H7 (cell line): ENCODE measurements at regions not wholly inside any gene's neighbourhood (a gene's known extent, or its start where the extent isn't known, plus 50 kb on each side); places are given as distances from the start of the nearest gene placed in this dataset.

Experiments used
- DNase-seq: peaks from one replicate; pipeline ENCODE4 v3.0.0; 2012
- H3K27me3 ChIP-seq: 2 replicates; pipeline ENCODE4 v1.6.0; 2011; ENCODE audit warnings: mild to moderate bottlenecking, low read length; ENCODE audit not compliant: control insufficient read depth, insufficient read depth
- H3K36me3 ChIP-seq: replicated peaks from 2 replicates; pipeline ENCODE4 v1.5.1; 2011; ENCODE audit warnings: low read length; ENCODE audit not compliant: control insufficient read depth, insufficient read depth
- H3K4me3 ChIP-seq: 2 replicates; pipeline ENCODE4 v1.5.1; 2011; ENCODE audit warnings: low read depth, mild to moderate bottlenecking, control low read depth, low read length, moderate library complexity; ENCODE audit not compliant: insufficient read depth

DNA sequence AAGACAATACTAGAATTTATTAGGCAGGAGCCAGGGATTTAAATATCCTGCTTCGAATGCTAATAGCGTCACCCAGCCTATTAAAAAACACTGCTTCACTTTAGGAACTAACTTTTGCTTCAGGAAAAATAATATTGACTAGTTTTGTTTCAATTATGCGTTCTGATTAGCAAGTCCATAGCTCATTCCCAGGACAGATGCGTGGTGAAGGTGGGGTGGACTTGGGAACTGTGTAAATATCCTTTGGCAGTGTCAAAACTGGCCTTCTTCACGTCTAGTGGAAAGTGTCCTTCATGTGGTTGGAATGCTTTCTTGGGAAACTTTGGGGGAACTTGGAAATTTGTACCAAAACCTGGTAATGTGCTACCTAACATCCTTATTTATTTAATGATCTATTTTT, 474.8 kb upstream of the NOVA1 start:
- Histone ChIP-seq H3K27me3 (no peaks in the 10 kb centered on the region), H3K36me3 (no peaks in the 10 kb centered on the region), H3K4me3 (no peak overlapping the region)
- no peak for DNase-seq

DNA sequence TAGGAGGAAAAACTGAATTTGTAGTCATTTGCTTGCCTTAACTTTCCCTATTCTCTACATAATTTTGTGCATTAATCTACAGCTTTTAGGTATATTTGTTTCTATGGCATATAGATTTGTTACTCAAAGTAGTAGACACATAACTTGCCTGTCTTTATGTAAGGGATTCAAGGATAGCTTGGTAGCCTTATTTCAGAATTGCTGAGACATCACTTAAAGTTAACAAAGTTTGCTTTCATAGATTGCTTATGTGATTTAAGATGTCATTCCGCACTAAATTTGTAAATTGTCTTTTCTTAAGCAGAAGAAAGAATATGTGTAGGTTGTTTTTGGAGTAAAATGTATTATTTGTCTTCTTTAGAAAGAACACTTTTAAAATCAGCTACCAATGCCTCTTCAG, 477.7 kb upstream of the NOVA1 start:
- H3K27me3 ChIP-seq = no peaks in the 10 kb centered on the region
- DNase-seq = no peak
- no peak overlapping the region for H3K4me3 ChIP-seq
- no peaks in the 10 kb centered on the region for H3K36me3 ChIP-seq

DNA sequence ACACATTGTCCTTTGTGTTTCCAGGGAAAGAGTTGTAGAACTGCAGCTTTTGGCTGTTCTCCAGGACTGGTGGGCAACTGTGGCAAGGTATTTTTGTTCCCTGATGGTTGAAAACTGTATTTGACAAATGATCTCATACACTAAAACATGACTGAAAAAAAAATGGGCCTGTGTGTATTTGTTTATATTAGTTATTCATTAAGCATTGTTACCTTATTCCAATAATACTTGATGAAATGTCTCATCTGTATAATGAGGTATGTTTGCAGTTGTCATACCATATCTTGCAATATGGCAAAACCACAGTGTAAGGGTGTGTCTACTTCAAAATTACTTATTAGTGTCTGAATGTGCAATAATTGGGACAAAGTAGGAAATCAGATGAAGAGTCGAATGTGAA, 479.4 kb upstream of the NOVA1 start:
- DNase-seq = no peak
- no peaks in the 10 kb centered on the region for H3K36me3 ChIP-seq
- H3K4me3 ChIP-seq = no peak overlapping the region
- no peaks in the 10 kb centered on the region for H3K27me3 ChIP-seq

DNA sequence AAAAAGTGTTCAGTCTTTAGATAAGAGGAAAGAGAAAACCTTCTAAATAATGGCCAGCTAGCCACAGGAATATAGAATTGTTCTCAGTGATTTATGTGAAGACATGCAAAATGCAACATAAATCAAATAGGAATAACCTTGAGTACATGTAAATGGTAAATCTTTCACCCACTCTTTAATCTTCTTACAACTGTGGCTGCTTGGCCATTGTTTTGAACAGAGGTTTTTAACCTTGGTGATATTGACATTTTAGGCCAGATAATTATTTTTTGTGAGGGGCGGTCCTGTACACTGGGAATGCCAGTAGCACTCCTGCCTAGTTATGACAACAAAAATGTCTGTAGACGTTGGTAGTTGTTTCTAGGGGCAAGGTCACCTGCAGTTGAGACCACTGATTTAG, 479.9 kb upstream of the NOVA1 start:
- no peak for DNase-seq
- Histone ChIP-seq H3K27me3 (no peaks in the 10 kb centered on the region), H3K36me3 (no peaks in the 10 kb centered on the region), H3K4me3 (no peak overlapping the region)

DNA sequence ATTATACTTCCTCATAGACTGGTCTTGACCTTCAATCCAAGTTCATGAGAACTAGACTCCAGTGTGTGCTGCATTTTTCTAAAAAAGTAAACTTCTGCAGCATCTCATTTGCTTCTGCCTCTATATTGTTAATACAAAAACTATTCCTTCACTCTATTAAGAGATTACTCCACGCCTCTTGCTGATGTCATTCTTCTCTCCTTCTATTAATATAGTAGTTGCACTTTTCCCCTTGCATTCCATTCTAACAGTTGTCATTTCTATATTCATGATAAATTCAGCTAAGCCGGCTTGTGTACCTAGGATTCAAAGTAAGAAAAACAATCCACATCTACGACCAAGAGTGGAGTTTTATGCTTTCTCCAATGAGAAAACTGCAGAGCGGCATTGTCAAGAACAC, 480.4 kb upstream of the NOVA1 start:
- no peak overlapping the region for H3K4me3 ChIP-seq
- DNase-seq = no peak
- H3K27me3 ChIP-seq = no peaks in the 10 kb centered on the region
- H3K36me3 ChIP-seq = no peaks in the 10 kb centered on the region

DNA sequence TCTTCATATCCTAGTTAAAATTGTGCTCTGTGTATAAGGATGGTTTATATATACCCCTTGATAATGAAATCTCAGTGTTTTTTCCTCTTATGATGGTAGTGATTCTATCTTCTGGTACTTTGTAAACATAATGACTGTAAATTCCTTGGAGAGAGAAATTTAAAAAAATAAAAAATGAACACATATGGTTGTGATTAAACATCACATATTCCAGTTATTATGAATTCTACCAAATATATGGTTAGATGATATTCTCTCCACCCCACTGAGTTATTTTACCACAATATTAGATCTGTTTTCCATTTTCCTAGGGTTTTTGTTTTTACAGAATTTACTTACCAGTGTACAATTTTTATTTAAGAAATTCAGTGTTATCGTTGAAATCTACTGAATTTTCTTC, 481.9 kb upstream of the NOVA1 start:
- Histone ChIP-seq H3K27me3 (no peaks in the 10 kb centered on the region), H3K4me3 (no peak overlapping the region), H3K36me3 (no peaks in the 10 kb centered on the region)
- DNase-seq = no peak

DNA sequence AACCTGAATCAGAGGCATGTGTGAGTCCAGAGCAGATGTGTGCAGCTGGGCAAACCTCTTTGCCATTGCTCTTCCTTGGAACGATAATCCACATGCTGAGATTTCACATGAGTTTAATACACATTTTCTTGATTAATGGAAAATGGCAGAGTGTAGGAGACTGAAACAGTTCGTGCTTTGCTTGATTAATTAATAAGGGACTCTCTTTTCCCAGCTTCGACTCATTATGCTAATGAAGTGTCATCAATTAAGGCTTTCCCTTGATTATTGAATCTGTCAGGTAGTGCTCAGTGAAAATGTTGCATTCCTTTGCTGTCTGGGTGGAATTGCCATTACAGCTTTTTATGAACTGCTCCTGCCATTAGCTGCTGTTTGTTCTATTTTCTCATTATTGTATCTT, 487.7 kb upstream of the NOVA1 start:
- no peak overlapping the region for H3K4me3 ChIP-seq
- no peak for DNase-seq
- H3K27me3 ChIP-seq = no peaks in the 10 kb centered on the region
- H3K36me3 ChIP-seq = no peaks in the 10 kb centered on the region

DNA sequence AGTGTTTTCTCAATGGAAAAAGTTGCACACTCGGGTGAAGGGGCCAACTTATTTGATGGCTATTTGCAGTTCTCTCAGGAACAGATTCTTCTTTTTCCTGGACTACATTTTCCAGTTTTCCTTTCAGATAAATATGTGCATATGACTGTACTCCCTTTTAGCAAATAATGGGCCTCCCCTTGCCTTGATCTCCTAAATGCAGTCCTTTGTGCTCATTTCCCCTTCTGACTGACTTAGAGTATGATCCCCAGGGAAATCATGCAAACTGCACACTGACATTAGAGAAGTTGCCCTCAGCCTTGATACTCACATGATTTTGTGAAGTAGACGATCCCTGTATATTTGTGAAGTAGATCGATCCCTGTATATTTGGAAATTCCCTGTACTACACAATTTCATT, 492.9 kb upstream of the NOVA1 start:
- Histone ChIP-seq H3K27me3 (no peaks in the 10 kb centered on the region), H3K4me3 (no peak overlapping the region), H3K36me3 (no peaks in the 10 kb centered on the region)
- DNase-seq = no peak

DNA sequence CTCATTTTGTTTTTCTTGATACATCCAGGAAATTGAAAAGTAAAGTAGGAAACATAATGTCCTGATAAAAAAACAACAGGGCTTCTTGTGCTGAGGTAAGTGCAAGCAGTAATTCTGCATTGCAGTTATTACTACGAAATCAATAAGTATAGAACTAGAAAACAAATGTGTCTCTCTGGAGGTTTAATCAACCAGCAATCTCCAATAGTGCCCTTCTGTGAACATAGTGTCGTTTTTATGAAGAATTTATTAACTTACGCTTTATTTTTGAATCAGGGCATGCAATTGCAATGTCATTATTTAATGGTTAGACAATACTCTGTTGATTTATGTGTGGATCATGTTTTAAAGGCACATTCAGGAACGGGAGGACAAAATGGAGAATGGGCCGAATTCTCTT, 494.1 kb upstream of the NOVA1 start:
- no peaks in the 10 kb centered on the region for H3K27me3 ChIP-seq
- DNase-seq = no peak
- no peak overlapping the region for H3K4me3 ChIP-seq
- no peaks in the 10 kb centered on the region for H3K36me3 ChIP-seq

DNA sequence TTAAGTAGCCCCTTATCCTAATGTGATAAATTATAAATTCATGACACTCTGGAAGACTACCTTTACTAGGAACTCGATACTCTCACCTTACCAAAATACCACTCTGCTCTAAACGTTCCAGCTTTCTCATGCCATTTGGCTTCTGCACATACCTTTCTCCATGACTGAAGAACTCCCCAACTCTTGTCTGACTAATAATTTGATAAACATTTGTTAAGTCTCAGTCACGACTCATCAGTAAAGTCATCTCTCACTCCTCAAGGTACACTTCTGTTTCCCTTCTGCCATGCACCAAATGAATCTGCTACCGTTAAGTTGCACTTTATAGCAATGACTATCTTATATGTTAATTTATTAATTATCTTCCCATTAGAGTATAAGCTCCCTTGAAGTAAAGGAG, 498.3 kb upstream of the NOVA1 start:
- no peak for DNase-seq
- H3K27me3 ChIP-seq = no peaks in the 10 kb centered on the region
- no peak overlapping the region for H3K4me3 ChIP-seq
- no peaks in the 10 kb centered on the region for H3K36me3 ChIP-seq

DNA sequence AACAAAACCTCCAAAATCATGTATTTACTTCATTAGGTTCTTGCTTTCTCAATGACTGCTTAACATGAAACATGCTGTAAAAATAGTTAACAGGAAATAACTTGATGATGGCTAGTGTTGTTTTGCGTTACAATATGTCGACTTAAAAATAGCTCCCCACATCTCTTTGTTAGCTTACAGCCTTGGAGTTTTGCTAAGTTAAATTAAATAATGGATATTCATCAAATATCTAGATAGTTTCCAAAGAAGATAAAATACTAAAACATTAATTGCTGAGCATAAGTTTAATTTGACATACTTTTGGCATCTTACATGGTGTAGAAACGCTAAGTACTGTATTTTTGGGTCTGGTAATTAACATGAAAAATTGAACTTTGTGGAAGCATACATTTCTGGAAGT, 500.6 kb upstream of the NOVA1 start:
- DNase-seq = no peak
- Histone ChIP-seq H3K27me3 (no peaks in the 10 kb centered on the region), H3K36me3 (no peaks in the 10 kb centered on the region), H3K4me3 (no peak overlapping the region)

DNA sequence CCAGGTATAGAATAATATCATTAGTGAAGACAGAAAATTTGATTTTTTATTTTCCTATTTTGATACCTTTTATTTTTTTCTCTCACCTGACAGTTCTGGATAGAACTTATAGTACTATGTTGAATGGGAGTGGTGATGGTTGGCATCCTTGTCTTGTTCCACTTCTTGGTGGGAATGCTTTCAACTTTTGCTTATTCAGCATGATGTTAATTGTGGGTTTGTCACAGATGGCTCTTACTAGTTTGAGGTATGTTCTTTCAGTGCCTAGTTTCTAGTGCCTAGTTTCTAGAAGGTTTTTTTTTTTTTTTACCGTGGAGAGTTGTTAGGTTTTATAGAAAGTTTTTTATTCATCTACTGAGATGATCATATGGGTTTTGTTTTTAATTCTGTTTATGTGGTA, 516.3 kb upstream of the NOVA1 start:
- H3K27me3 ChIP-seq = no peaks in the 10 kb centered on the region
- H3K36me3 ChIP-seq = no peaks in the 10 kb centered on the region
- no peak overlapping the region for H3K4me3 ChIP-seq
- DNase-seq = no peak

DNA sequence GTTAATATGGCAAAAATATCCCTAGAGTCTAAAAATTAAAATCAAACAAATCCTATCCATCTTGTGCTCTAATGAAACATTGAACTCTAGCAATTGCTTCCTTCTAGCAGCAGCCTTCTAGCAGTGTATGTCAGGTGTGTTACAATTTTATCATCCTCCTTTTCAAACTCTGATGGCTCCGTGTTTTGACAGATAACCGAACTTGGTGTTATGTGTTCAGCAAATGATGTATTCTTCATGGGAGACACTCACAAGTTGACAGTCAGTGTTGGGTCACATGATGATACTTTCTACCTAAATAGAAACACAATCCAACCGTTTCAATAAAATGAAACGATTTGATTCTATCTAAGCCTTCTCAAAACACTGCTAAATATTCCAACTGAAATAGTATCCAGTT, 525.3 kb upstream of the NOVA1 start:
- Histone ChIP-seq H3K4me3 (no peak overlapping the region), H3K36me3 (no peaks in the 10 kb centered on the region), H3K27me3 (no peaks in the 10 kb centered on the region)
- no peak for DNase-seq

DNA sequence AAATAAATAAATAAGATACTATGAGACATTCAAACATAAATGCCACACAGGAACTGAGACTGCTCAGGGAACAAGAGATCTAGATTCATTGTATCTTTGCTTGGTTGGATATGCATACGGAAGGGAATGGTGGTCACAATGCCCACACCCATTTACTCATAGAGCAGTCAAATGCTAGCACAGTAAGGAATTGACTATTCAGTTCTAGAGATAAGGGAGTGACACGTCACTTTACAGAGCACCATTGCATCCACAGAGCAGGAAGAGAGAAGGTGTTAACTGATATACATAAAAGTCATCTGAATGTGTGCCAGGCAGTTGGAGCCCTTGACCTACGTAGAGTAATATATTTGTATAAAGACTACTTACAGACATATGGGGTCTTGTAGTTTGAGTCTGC, 530.0 kb upstream of the NOVA1 start:
- no peaks in the 10 kb centered on the region for H3K27me3 ChIP-seq
- no peak for DNase-seq

DNA sequence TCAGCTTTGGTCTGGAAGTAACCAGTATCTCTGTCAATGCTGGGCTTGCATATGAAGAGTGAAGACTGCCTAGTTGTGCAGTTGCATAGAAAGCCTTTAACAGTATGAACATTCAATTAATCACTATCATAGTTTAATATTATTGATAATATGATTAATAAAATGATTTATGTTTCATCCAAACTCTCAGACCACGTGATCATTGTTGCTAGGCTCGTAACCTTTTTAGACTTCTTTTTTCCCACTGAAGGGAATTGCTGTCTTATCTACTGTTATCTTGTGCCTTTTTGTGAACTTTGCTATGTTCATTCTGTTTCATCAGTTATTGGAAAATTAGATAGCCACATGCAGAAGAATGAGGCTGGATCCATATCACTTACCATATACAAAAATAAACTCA, 536.4 kb upstream of the NOVA1 start:
- Histone ChIP-seq H3K36me3 (no peaks in the 10 kb centered on the region), H3K27me3 (no peaks in the 10 kb centered on the region), H3K4me3 (no peak overlapping the region)
- no peak for DNase-seq

More for the DNA sequence above, 530.0 kb upstream of the NOVA1 start:
- no peaks in the 10 kb centered on the region for H3K36me3 ChIP-seq
- no peak overlapping the region for H3K4me3 ChIP-seq

DNA sequence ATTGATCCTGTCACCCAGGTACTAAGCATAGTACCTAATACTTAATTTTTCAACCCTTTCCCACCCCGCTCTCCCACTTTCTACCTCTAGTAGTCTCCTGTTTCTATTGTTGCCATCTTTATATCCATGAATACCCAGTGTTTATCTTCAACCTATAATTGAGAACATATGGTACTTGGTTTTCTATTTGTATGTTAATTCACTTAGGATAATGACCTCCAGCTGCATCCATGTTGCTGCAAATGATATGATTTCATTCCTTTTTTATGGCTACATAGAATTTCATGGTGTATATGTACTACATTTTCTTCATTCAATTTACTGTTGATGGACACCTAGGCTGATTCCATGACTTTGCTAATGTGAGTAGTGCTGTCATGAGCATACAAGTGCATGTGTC, 547.3 kb upstream of the NOVA1 start:
- Histone ChIP-seq H3K27me3 (no peaks in the 10 kb centered on the region), H3K36me3 (no peaks in the 10 kb centered on the region), H3K4me3 (no peak overlapping the region)
- no peak for DNase-seq
